ENCODE measurements at regions not wholly inside any gene's neighbourhood (a gene's known extent, or its start where the extent isn't known, plus 50 kb on each side); places are given as distances from the start of the nearest gene placed in this dataset.

- no peak for TF ChIP-seq EZH2phosphoT487 (IDR thresholded peaks at IDR 0.05; ENCODE audit: insufficient read depth, low read depth)
- TF ChIP-seq EZH2 (IDR thresholded peaks at IDR 0.05; ENCODE audit: insufficient read depth, poor library complexity, severe bottlenecking): no peak
Observed at GRCh38 chr16:5640883-5641282, 543.3 kb upstream of the EEF2KMT start.

Measured in GM23248 (cell line).